ENCODE measurements at regions not wholly inside any gene's neighbourhood (a gene's known extent, or its start where the extent isn't known, plus 50 kb on each side); places are given as distances from the start of the nearest gene placed in this dataset.

- no peak for TF ChIP-seq CTCF (conservative IDR thresholded peaks at IDR 0.05; ENCODE audit: low read depth, low read length)
- TF ChIP-seq EZH2phosphoT487 (IDR thresholded peaks at IDR 0.05; ENCODE audit: borderline replicate concordance, low read length), result no peak
- TF ChIP-seq EZH2 (IDR thresholded peaks at IDR 0.05; ENCODE audit: low read length, unreplicated experiment), result no peak
Measured at GRCh38 chr11:98003606-98004371, 1017.0 kb upstream of the CNTN5 start.
